ENCODE measurements at regions not wholly inside any gene's neighbourhood (a gene's known extent, or its start where the extent isn't known, plus 50 kb on each side); places are given as distances from the start of the nearest gene placed in this dataset.
A peak's percentile ranks its signal among the peaks of the same experiment; 100 is the strongest.
"Not testable (repeated sequence)": the region's sequence is repeated elsewhere in the genome, so short reads cannot be mapped to it uniquely, and the experiment has no call there.

- DNase-seq (ENCODE audit: low read depth in 4 of 4, low spot score in 1 of 4) = no peak
Observed at GRCh38 chr13:26483546-26483945, 73.9 kb upstream of the WASF3 start.

GRCh38 chr13:26484196-26484595 is 73.3 kb upstream of the WASF3 start:
- no peak for DNase-seq (ENCODE audit: low read depth in 4 of 4, low spot score in 1 of 4)

GRCh38 chr13:26485288-26485687 is 72.2 kb upstream of the WASF3 start:
- no peak for DNase-seq (ENCODE audit: low read depth in 4 of 4, low spot score in 1 of 4)

- DNase-seq (ENCODE audit: low read depth in 4 of 4, low spot score in 1 of 4) = no peak
Observed at GRCh38 chr13:26485786-26486185, 71.7 kb upstream of the WASF3 start.

- no peak for DNase-seq (ENCODE audit: low read depth in 4 of 4, low spot score in 1 of 4)
Observed at GRCh38 chr13:26486550-26486949, 70.9 kb upstream of the WASF3 start.

- DNase-seq (ENCODE audit: low read depth in 4 of 4, low spot score in 1 of 4) = no peak
Observed at GRCh38 chr13:26487781-26488180, 69.7 kb upstream of the WASF3 start.

GRCh38 chr13:26488236-26489003 is 69.1 kb upstream of the WASF3 start:
- no peak for DNase-seq (ENCODE audit: low read depth in 4 of 4, low spot score in 1 of 4)

- not testable (repeated sequence) for DNase-seq (ENCODE audit: low read depth in 4 of 4, low spot score in 1 of 4)
Observed at GRCh38 chr13:26492301-26492700, 65.2 kb upstream of the WASF3 start.

GRCh38 chr13:26494571-26495195 is 62.8 kb upstream of the WASF3 start:
- DNase-seq (ENCODE audit: low read depth in 4 of 4, low spot score in 1 of 4) = no peak

GRCh38 chr13:26495750-26496149 is 61.7 kb upstream of the WASF3 start:
- DNase-seq (ENCODE audit: low read depth in 4 of 4, low spot score in 1 of 4) = no peak

GRCh38 chr13:26497968-26498511 is 59.4 kb upstream of the WASF3 start:
- DNase-seq (ENCODE audit: low read depth in 4 of 4, low spot score in 1 of 4) = no peak

GRCh38 chr13:26498656-26499601 is 58.6 kb upstream of the WASF3 start:
- DNase-seq (ENCODE audit: low read depth in 4 of 4, low spot score in 1 of 4) = no peak

- no peak for DNase-seq (ENCODE audit: low read depth in 4 of 4, low spot score in 1 of 4)
Observed at GRCh38 chr13:26500618-26501320, 56.7 kb upstream of the WASF3 start.

- no peak for DNase-seq (ENCODE audit: low read depth in 4 of 4, low spot score in 1 of 4)
Observed at GRCh38 chr13:26501641-26502040, 55.8 kb upstream of the WASF3 start.

- peak in 2 of 4 experiments; percentile 15 to 17 for DNase-seq (ENCODE audit: low read depth in 4 of 4, low spot score in 1 of 4)
Observed at GRCh38 chr13:26502826-26503225, 54.7 kb upstream of the WASF3 start.

GRCh38 chr13:26503826-26504594 is 53.5 kb upstream of the WASF3 start:
- no peak for DNase-seq (ENCODE audit: low read depth in 4 of 4, low spot score in 1 of 4)
